Epithelial cell of proximal tubule (primary cell): ENCODE measurements at regions not wholly inside any gene's neighbourhood (a gene's known extent, or its start where the extent isn't known, plus 50 kb on each side); places are given as distances from the start of the nearest gene placed in this dataset.

Experiments used
- DNase-seq: peaks from one replicate; pipeline ENCODE4 v3.0.0-alpha.2; 2011; ENCODE audit warnings: low read depth
- H3K4me3 ChIP-seq: 2 replicates; pipeline ENCODE4 v1.5.1; 2011; ENCODE audit warnings: low read depth, mild to moderate bottlenecking, low read length
- CTCF ChIP-seq: conservative IDR thresholded peaks from 2 replicates; pipeline ENCODE4 v1.5.1; 2012; ENCODE audit warnings: low read depth, mild to moderate bottlenecking, low read length

DNA sequence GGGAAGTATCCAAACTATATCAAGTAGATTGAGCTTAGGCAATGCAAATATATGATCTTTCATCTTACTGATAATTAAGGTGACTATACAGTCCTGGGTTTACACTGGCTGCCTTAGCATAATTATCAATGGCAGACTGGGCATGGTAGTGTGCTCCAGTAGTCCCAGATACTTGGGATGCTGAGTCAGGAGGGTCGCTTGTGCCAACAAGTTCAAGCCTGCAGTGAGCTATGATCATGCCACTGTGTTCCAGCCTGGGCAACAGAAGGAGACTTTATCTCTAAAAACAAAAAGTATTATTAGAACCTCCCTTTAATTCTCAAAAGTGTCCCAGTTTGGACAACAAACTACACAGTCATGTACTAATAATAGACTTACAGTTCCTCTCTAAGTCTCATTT lies 99.4 kb upstream of the RASGEF1B start:
- DNase-seq = no peak
- no peak for TF ChIP-seq CTCF
- H3K4me3 ChIP-seq = no peak overlapping the region

DNA sequence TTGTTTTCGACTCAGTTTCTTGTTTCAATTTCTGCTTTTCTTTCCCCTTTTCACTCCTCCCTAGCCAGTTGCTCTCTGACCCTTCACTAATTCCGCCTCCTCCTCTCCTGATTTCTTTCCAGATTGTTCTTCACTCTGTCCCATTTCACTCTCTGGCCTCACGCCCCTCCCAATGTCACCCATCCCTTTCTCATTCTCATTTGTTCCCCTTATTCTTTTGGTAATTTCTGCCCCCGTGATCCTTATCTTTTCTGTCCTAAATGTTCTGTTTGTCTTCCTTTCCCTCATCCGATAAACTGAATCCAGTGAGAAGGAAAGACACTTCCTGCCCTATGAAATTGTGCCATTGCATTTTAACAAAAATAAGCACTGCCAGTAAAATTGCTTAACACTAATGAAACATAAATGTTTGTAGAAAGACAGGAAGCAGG lies 94.5 kb upstream of the RASGEF1B start:
- DNase-seq = no peak
- no peak overlapping the region for H3K4me3 ChIP-seq
- no peak for TF ChIP-seq CTCF

DNA sequence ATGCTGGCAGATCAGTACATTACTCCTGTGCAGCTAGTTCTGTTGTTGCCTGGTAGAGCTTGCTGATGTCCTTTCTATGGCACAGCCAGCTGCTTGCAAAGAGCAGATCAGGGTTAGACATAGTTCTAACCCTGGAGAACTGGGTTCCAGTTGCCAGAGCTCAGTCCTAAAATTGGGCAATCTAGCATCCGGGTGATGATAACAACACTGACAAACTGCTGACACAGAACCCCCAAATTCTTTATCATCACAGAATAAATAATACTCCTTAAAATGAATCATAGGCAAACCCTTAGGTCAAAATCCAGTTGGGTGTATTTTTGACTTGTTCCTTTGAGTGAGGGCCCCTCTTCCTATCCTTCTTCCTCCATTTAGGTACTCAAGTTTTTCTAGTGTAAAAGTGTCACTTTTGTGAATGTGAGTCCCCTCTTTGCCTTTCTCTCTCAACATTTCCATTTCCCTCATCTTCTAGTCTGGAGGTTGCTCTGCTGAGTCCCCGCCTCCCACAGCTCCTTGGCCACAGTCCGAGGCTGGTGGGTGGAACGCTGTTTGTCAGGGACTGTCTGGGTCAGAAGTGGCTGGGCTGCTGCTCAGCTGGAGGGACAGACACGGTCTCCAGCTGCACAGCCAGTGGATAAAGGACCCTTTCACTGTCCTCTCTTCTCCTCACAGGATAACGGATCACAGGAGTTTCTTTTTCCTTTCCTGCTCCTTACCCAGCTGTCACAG lies 93.6 kb upstream of the RASGEF1B start:
- no peak overlapping the region for H3K4me3 ChIP-seq
- TF ChIP-seq CTCF = no peak
- DNase-seq = no peak

GRCh38 chr4:81564025-81564424 lies 92.3 kb upstream of the RASGEF1B start:
- no peak overlapping the region for H3K4me3 ChIP-seq
- no peak for DNase-seq
- TF ChIP-seq CTCF = no peak

DNA sequence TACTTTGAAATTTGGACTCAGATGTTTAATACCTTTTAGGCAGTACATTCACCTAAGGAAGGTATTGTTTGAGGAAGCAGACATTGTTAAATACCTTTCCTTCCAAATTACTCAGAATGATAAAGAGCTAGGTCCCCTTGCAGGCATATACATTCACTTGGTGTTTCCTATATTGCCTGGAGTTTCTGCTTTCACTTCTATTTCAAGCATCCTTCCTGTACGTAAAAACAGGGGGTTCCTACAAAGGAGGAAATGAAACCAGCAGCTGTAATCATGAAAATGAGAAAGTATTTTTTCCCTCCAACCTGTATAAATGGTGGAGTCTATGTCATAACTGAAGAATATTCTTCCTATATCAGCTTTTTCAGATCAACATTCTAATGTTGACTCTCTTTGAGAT lies 90.4 kb upstream of the RASGEF1B start:
- no peak for DNase-seq
- no peak overlapping the region for H3K4me3 ChIP-seq
- no peak for TF ChIP-seq CTCF

GRCh38 chr4:81557306-81557705 lies 85.6 kb upstream of the RASGEF1B start:
- no peak for TF ChIP-seq CTCF
- no peak for DNase-seq
- H3K4me3 ChIP-seq = no peak overlapping the region

DNA sequence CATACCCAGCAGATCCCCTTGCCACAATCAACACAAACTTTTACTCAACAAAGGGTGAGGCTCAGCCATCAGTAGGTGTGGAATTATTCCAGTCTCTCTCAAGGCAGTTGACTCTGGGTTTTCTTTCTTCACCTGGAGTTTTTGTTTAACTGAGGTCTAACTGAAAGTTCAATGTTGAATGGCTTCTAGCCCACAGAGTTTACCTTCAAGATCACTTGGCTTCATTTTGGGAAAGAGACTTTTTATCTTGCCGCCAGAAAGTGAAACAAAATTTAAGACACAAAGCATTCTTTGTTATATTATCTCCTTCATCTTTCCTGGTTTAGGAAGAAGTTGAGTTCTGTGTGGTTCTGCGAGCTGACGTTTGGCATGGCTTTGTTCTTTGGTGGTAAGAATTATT lies 83.8 kb upstream of the RASGEF1B start:
- no peak overlapping the region for H3K4me3 ChIP-seq
- TF ChIP-seq CTCF = no peak

More for the DNA sequence above, 83.8 kb upstream of the RASGEF1B start:
- no peak for DNase-seq
